Large intestine (tissue), 3 donors: ENCODE measurements at regions not wholly inside any gene's neighbourhood (a gene's known extent, or its start where the extent isn't known, plus 50 kb on each side); places are given as distances from the start of the nearest gene placed in this dataset.
"Not testable (repeated sequence)": the region's sequence is repeated elsewhere in the genome, so short reads cannot be mapped to it uniquely, and the experiment has no call there.

Experiments used
- DNase-seq, 2 donors: peaks; one replicate each; pipeline versions ENCODE4 v3.0.0 to v3.0.0-alpha.2; 2013
- H3K27ac ChIP-seq: one replicate; pipeline ENCODE4 v1.5.1; 2013; ENCODE audit warnings: low read length
- H3K27me3 ChIP-seq: 2 replicates; pipeline ENCODE4 v1.6.1; 2013; ENCODE audit warnings: low read length; ENCODE audit not compliant: control insufficient read depth, insufficient read depth
- H3K36me3 ChIP-seq: 2 replicates; pipeline ENCODE4 v1.6.1; 2013; ENCODE audit warnings: low read length; ENCODE audit not compliant: control insufficient read depth, insufficient read depth
- H3K4me1 ChIP-seq: one replicate; pipeline ENCODE4 v1.6.1; 2013; ENCODE audit warnings: low read length; ENCODE audit not compliant: control insufficient read depth, insufficient read depth
- H3K4me3 ChIP-seq: one replicate; pipeline ENCODE4 v1.5.1; 2013; ENCODE audit warnings: low read length
- H3K9me3 ChIP-seq: one replicate; pipeline ENCODE4 v1.6.1; 2013; ENCODE audit warnings: mild to moderate bottlenecking, low read depth, low read length, moderate library complexity; ENCODE audit not compliant: control insufficient read depth
- WGBS: methylation state at CpG from one replicate; pipeline ENCODE4 v1.1.5; 2013; ENCODE audit warnings: low lambda C conversion rate; ENCODE audit not compliant: insufficient coverage; 5-methylcytosine and 5-hydroxymethylcytosine counted together

GRCh38 chr6:74182992-74183391 is 487.0 kb downstream of the CD109 start:
- H3K27me3 ChIP-seq, result no peaks in the 10 kb centered on the region
- no peaks in the 10 kb centered on the region for H3K9me3 ChIP-seq
- no peak overlapping the region for H3K4me3 ChIP-seq
- 40% methylated on average over 1 of the region's 5 CpGs for WGBS
- no peaks in the 10 kb centered on the region for H3K36me3 ChIP-seq
- H3K27ac ChIP-seq, result no peak overlapping the region
- no peak for DNase-seq
- H3K4me1 ChIP-seq, result no peaks in the 10 kb centered on the region

- Histone ChIP-seq H3K27me3 (no peaks in the 10 kb centered on the region), H3K36me3 (no peaks in the 10 kb centered on the region), H3K4me1 (no peaks in the 10 kb centered on the region), H3K4me3 (no peak overlapping the region), H3K27ac (no peak overlapping the region), H3K9me3 (no peaks in the 10 kb centered on the region)
- DNase-seq, result no peak
Observed at GRCh38 chr6:74181471-74181870, 485.5 kb downstream of the CD109 start.

GRCh38 chr6:74177506-74177905 is 481.5 kb downstream of the CD109 start:
- Histone ChIP-seq H3K27ac (no peak overlapping the region), H3K4me3 (no peak overlapping the region), H3K36me3 (no peaks in the 10 kb centered on the region), H3K4me1 (no peaks in the 10 kb centered on the region), H3K27me3 (no peaks in the 10 kb centered on the region), H3K9me3 (no peaks in the 10 kb centered on the region)
- no peak for DNase-seq
- no CpG with 5 or more reads among the region's 4 CpGs for WGBS

- H3K27ac ChIP-seq, H3K4me1 ChIP-seq, H3K36me3 ChIP-seq, H3K9me3 ChIP-seq, DNase-seq, H3K27me3 ChIP-seq, H3K4me3 ChIP-seq: not testable (repeated sequence)
- WGBS, result 100% methylated on average over 1 of the region's 2 CpGs
Observed at GRCh38 chr6:74170550-74170949, 474.5 kb downstream of the CD109 start.

- WGBS, result no CpG with 5 or more reads among the region's 2 CpGs
- peak in 1 of 2 donors; percentile 5 for DNase-seq
- H3K4me1 ChIP-seq, result no peaks in the 10 kb centered on the region
- no peaks in the 10 kb centered on the region for H3K9me3 ChIP-seq
- H3K36me3 ChIP-seq, result no peaks in the 10 kb centered on the region
- no peaks in the 10 kb centered on the region for H3K27me3 ChIP-seq
- no peak overlapping the region for H3K27ac ChIP-seq
- H3K4me3 ChIP-seq, result no peak overlapping the region
Observed at GRCh38 chr6:74170118-74170517, 474.1 kb downstream of the CD109 start.

GRCh38 chr6:74167976-74168375 is 472.0 kb downstream of the CD109 start:
- H3K27ac ChIP-seq, result no peak overlapping the region
- no peak overlapping the region for H3K4me3 ChIP-seq
- no peaks in the 10 kb centered on the region for H3K4me1 ChIP-seq
- no CpG with 5 or more reads among the region's 1 CpG for WGBS
- DNase-seq, result no peak
- no peaks in the 10 kb centered on the region for H3K27me3 ChIP-seq
- no peaks in the 10 kb centered on the region for H3K36me3 ChIP-seq
- no peaks in the 10 kb centered on the region for H3K9me3 ChIP-seq

GRCh38 chr6:74167511-74167910 is 471.5 kb downstream of the CD109 start:
- WGBS, result no CpG with 5 or more reads among the region's 1 CpG
- H3K4me1 ChIP-seq, result no peaks in the 10 kb centered on the region
- no peak for DNase-seq
- no peak overlapping the region for H3K27ac ChIP-seq
- no peaks in the 10 kb centered on the region for H3K9me3 ChIP-seq
- no peaks in the 10 kb centered on the region for H3K27me3 ChIP-seq
- H3K36me3 ChIP-seq, result no peaks in the 10 kb centered on the region
- no peak overlapping the region for H3K4me3 ChIP-seq

GRCh38 chr6:74166849-74167248 is 470.8 kb downstream of the CD109 start:
- Histone ChIP-seq H3K27ac (no peak overlapping the region), H3K4me3 (no peak overlapping the region), H3K4me1 (no peaks in the 10 kb centered on the region), H3K27me3 (no peaks in the 10 kb centered on the region), H3K36me3 (no peaks in the 10 kb centered on the region), H3K9me3 (no peaks in the 10 kb centered on the region)
- no peak for DNase-seq
- WGBS, result 50% methylated on average over 1 of the region's 2 CpGs

- no peak for DNase-seq
- Histone ChIP-seq H3K9me3 (no peaks in the 10 kb centered on the region), H3K4me3 (no peak overlapping the region), H3K27ac (no peak overlapping the region), H3K36me3 (no peaks in the 10 kb centered on the region), H3K4me1 (no peaks in the 10 kb centered on the region), H3K27me3 (no peaks in the 10 kb centered on the region)
Observed at GRCh38 chr6:74161380-74161779, 465.4 kb downstream of the CD109 start.

GRCh38 chr6:74152096-74152675 is 456.2 kb downstream of the CD109 start:
- DNase-seq, result no peak
- Histone ChIP-seq H3K36me3 (no peaks in the 10 kb centered on the region), H3K9me3 (no peaks in the 10 kb centered on the region), H3K4me3 (no peak overlapping the region), H3K27me3 (no peaks in the 10 kb centered on the region), H3K4me1 (no peaks in the 10 kb centered on the region), H3K27ac (no peak overlapping the region)
- WGBS, result 80% methylated on average over 3 of the region's 3 CpGs

- H3K4me1 ChIP-seq, result no peaks in the 10 kb centered on the region
Observed at GRCh38 chr6:74145931-74146330, 449.9 kb downstream of the CD109 start.

More at GRCh38 chr6:74145931-74146330, 449.9 kb downstream of the CD109 start:
- H3K4me3 ChIP-seq, result no peak overlapping the region
- DNase-seq, result no peak
- H3K27ac ChIP-seq, result no peak overlapping the region
- no peaks in the 10 kb centered on the region for H3K27me3 ChIP-seq
- H3K9me3 ChIP-seq, result no peaks in the 10 kb centered on the region
- H3K36me3 ChIP-seq, result no peaks in the 10 kb centered on the region
